Medulla oblongata (tissue), 1 donor: ENCODE measurements at regions not wholly inside any gene's neighbourhood (a gene's known extent, or its start where the extent isn't known, plus 50 kb on each side); places are given as distances from the start of the nearest gene placed in this dataset.

Source experiments
- DNase-seq: peaks from one replicate; pipeline ENCODE4 v3.0.0-alpha.2; 2015; ENCODE audit errors: extremely low spot score

- DNase-seq: no peak
Measured at GRCh38 chr9:96183751-96184150, 118.2 kb downstream of the HSD17B3 start.

DNA sequence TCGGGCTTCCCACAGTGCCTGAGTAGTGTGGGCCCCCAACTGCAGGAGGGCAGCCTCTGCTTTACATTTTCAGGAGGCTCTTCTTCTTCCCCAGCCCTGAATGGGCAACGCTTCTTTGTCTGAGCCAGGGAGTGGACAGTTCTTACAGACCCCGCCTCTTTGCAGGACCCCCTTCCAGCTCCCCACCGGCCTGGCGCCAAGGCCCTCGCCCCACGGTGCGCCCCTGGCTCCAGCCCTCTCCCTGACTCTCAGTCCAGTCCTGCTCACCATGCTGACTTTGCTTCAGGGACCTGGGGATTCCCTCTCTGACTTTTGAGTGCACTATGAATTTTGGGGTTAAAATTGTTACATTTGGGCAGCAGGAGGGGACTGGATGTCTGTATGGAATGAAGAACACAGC is 123.8 kb downstream of the HSD17B3 start:
- no peak for DNase-seq

- no peak for DNase-seq
Measured at GRCh38 chr9:96177719-96178028, 124.3 kb downstream of the HSD17B3 start.

DNA sequence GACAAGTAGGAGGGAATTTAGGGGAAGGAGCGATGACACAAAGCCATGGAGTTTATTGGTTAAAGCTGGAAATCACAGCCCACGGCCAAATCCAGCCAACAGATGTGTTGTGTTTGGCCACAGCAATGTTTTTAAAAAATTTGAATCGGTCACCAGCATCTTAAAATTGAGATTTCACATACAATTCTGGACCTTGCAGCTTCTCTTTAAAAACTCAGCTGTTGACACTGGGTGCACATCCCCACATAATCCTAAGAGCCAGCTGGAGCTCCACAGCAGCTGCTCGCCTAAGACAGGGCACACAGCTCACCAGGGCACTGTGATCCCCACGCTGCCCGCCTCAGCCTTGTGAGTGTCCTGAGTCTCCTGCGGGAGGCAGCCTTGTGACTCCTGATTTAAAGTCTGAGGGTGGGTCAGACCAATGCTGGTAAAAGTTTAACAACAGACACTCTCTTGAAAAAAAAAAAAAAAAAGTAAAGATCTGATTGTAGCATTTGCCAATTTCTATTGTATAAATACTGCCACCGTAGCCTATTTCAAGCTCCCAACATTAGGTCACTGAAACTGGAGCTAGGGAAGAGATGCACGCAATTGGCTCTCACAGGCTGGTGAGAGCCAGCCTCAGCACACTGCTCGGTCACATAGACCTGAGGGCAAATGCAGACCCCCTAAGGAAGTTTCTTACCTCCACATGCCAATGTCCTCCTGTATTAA is 124.8 kb downstream of the HSD17B3 start:
- peak; percentile 46 for DNase-seq

GRCh38 chr9:96175796-96176195 is 126.2 kb downstream of the HSD17B3 start:
- no peak for DNase-seq

DNA sequence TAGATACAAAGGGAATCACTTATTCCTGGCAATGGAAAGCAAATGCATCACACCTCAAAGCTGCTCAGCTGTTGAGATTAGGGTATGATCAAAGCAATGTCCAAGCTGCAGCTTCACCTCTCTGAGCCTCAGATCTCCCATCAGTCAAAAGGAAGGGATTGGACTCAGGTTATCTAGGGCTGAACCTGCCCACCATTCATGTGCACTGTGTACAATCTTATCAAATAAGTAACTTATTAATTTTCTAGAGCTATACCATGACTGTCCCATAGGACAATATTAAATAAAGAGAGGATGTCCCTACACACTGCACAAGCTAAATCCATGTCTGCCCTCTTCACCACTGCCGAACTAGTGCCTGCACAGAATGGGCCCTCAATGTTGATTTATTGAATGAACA is 127.0 kb downstream of the HSD17B3 start:
- DNase-seq: no peak

DNA sequence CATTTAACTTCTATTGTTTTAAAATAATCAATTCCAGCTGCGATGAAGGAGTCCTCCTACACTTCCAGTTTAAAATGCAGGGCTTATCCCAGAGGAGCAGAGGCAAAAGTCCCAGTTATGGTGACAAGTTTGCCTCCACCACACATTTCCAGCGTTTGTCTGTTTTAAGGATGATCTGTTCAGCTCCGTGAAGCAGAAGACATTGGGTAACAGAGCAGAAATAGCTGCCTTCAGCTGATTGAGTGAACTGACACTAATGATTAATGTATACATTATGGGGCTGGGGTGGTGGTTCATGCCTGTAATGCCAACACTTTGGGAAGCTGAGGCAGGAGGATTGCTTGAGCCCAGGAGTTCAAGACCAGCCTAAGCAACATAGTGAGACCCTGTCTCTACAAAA is 127.6 kb downstream of the HSD17B3 start:
- DNase-seq: no peak

DNA sequence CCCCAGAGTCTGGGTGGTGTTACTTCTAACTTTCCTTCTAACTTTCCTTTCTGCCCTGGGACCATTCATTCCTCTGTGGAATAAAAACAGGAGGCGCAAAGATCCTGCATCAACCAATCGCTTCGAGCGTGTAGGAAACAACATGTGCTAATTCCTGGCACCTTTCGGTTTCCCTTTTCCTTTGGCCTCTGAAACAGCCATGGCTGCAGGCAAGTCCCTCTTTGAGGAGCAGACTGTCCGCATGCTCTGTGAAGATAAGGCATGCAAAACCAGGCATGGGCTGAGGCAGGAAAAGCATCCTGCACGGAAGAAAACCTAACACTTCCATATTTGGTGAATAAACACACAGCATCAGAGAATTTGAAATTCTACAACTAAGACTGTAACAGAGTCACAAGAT is 128.3 kb downstream of the HSD17B3 start:
- no peak for DNase-seq

DNA sequence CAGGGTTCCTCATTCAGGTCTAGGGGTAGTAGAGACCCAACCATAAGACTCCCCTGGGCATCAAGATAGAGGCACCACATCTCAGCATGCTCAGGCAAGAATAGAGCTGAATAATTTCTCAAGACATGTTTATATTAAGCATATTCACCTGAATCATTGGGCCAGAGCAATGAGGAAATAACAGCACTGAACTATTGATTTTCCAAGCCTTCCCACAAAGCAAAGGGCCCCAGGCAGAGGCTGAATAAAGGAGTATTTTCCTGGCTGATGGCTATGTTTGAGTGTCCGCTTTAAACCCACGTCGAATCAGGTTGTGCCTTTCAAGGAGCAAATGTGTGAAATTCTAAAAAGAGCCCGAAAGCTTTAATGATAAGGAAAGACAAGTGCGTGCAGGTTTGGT is 129.2 kb downstream of the HSD17B3 start:
- no peak for DNase-seq

- no peak for DNase-seq
Measured at GRCh38 chr9:96171728-96172127, 130.2 kb downstream of the HSD17B3 start.

- DNase-seq: no peak
Measured at GRCh38 chr9:96169901-96170300, 132.1 kb downstream of the HSD17B3 start.

GRCh38 chr9:96169484-96169883 is 132.5 kb downstream of the HSD17B3 start:
- DNase-seq: peak; percentile 43

- no peak for DNase-seq
Measured at GRCh38 chr9:96168882-96169281, 133.1 kb downstream of the HSD17B3 start.

DNA sequence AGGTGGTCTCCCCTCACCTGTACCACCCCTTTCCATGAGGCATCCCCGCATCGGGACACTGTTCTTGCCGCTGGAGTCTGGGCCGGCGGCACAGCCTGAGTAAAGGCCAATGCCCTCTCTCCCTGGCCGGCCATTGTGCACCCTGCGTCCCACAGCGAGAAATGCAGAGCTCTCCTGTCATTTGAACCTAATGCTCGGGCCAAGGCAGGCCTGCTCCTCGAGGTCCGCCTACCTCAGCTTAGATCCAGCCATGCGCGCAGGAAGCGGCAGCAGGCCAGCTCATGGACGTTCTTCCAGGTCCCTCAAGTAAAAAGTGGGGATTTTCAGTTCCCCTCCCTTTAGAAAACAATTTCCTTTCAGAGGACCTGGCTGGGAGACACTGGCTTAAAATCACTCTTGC is 135.0 kb downstream of the HSD17B3 start:
- no peak for DNase-seq

DNA sequence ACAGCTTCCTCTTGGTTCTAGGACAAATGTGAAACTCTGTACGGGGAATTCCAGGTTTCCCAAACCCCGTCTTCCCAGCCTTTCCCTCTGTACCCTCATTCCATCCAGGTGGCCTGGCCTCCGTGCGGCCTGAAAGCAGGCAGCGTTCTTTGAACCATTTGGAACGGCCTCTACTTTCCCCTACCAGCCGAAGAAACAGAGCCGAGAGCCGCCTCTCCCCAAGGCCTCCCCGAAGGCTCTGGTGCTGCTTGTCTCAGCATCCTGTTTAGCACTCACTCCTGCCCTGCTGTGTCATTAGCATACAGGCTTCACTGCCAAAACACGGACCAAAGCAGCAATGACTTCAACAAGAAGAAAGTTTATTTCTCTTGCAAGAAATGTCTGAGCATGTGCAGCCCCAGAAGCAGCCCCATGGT is 137.7 kb downstream of the HSD17B3 start:
- no peak for DNase-seq

DNA sequence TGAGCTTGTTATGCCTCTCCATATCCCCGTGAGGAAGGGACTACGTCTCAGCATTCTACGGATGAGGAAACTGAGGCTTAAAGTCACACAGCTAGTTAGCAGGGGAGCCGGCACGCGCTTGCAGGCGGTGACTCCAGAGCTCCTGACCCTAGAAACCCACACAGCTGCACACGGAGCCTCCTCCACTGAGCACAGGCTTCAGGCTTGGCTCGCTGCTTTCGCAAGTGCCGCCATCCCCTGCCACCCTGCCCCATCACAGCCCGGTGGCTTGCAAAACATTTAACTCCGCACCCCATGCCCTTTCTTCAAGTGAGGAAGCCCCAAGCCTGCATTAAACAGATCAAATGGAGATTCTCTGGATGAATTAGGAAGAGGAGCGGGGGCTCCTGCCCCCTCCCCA is 138.3 kb downstream of the HSD17B3 start:
- DNase-seq: no peak

- no peak for DNase-seq
Measured at GRCh38 chr9:96163161-96163560, 138.8 kb downstream of the HSD17B3 start.

- DNase-seq: no peak
Measured at GRCh38 chr9:96161819-96162218, 140.2 kb downstream of the HSD17B3 start.

DNA sequence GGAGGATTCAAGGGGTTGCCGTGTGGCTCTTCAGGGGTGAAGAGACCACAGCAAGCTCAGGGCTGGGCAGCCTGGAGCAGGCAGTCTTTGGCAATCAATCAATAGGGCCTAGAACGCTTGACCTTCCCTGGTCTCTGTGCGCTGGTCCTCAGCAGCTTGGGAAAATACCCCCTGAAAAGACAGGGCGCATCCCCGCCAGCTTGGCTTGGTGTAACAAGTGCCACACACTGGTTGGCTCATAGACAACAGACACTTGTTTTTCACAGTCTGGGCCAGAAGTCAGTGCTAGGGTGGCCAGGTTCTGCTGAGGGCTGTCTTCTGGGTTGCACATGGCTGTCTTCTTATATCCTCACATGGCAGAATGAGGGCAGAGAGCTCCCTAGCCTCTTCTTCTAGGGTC is 141.1 kb downstream of the HSD17B3 start:
- no peak for DNase-seq

DNA sequence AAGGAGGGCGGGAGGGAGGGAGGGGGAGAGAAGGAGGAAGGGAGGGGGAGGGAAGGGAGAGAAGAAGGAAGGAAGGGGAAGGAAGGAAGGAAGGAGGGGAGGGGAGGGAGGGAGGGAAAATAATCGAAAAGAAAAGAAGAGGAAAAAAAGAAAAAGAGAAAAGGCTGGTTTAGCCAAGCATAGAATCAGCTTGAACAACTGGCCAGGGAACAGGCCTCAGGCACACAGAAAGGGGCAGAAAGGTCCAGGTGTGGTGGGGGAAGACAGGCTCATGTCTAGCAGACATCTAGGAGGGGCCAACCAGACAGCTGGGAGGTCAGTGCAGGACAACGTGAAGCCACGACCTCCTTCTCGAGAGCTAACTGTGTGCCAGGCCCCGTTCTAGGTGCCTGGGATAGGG is 141.8 kb downstream of the HSD17B3 start:
- no peak for DNase-seq

DNA sequence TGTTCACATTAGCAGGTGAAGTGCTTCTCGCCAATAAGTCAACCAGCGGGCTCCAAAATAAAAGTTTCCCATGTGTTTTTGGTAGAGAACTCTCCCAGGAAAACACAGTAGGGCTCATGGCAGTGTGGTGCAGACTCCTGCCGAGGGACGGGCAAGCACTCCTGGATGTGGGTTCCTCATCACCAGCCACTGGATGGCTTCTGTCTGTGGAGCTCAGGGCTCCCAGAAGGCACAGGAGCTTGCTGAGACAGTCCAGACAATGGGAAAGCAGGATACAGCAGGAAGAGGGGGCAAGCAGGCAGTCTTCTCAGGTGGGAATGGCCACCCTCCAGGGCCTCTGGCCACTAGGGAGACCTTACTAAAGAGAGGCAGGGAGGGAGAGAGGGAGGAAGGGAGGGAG is 142.4 kb downstream of the HSD17B3 start:
- no peak for DNase-seq

GRCh38 chr9:96158909-96159575 is 142.9 kb downstream of the HSD17B3 start:
- DNase-seq: no peak

GRCh38 chr9:96158147-96158546 is 143.8 kb downstream of the HSD17B3 start:
- no peak for DNase-seq

DNA sequence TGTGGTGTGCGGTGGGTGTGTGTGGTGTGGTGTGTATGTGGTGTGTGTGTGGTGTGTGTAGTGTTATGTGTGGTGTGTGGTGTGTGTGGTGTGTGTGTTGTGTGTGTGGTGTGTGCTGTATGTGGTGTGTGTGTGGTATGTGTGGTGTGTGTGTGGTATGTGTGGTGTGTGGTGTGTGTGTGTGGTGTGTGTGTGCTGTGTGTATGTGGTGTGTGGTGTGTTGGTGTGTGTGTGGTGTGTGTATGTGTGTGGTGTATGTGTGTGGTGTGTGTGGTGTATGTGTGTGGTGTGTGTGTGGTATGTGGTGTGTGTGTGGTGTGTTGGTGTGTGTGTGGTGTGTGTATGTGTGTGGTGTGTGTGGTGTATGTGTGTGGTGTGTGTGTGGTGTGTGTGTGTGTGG is 144.3 kb downstream of the HSD17B3 start:
- no peak for DNase-seq
